HEK293T (cell line): ENCODE measurements at regions not wholly inside any gene's neighbourhood (a gene's known extent, or its start where the extent isn't known, plus 50 kb on each side); places are given as distances from the start of the nearest gene placed in this dataset.

Experiments used
- ARNT ChIP-seq: fragments of 450-650 bp; IDR thresholded peaks from 2 replicates; pipeline ENCODE4 v1.6.1; 2017; ENCODE audit warnings: mild to moderate bottlenecking
- BHLHE40 ChIP-seq: fragments of 450-650 bp; IDR thresholded peaks from 2 replicates; pipeline ENCODE4 v1.6.1; 2016; ENCODE audit warnings: mild to moderate bottlenecking, moderate library complexity, borderline replicate concordance
- ELF4 ChIP-seq: fragments of 450-650 bp; IDR thresholded peaks from 2 replicates; pipeline ENCODE4 v1.6.1; 2017; ENCODE audit warnings: antibody characterized with exemption
- FOXA1 ChIP-seq: fragments of 450-650 bp; IDR thresholded peaks from 2 replicates; pipeline ENCODE4 v1.6.1; 2016; ENCODE audit warnings: mild to moderate bottlenecking
- FOXK2 ChIP-seq: fragments of 450-650 bp; IDR thresholded peaks from 2 replicates; pipeline ENCODE4 v1.6.1; 2016; ENCODE audit warnings: mild to moderate bottlenecking
- FOXM1 ChIP-seq: fragments of 450-650 bp; IDR thresholded peaks from 2 replicates; pipeline ENCODE4 v1.6.1; 2017; ENCODE audit warnings: mild to moderate bottlenecking, borderline replicate concordance
- HDGF ChIP-seq: fragments of 450-650 bp; IDR thresholded peaks from 2 replicates; pipeline ENCODE4 v1.6.1; 2017; ENCODE audit warnings: antibody characterized with exemption, borderline replicate concordance
- L3MBTL2 ChIP-seq: fragments of 450-650 bp; conservative IDR thresholded peaks from 2 replicates; pipeline ENCODE4 v1.6.1; 2016; ENCODE audit warnings: mild to moderate bottlenecking
- NFRKB ChIP-seq: fragments of 450-650 bp; IDR thresholded peaks from 2 replicates; pipeline ENCODE4 v1.6.1; 2016; ENCODE audit warnings: mild to moderate bottlenecking, moderate library complexity
- SP1 ChIP-seq: fragments of 450-650 bp; IDR thresholded peaks from 2 replicates; pipeline ENCODE4 v1.6.1; 2017
- SUZ12 ChIP-seq: fragments of 450-650 bp; IDR thresholded peaks from 2 replicates; pipeline ENCODE4 v1.6.1; 2016; ENCODE audit warnings: mild to moderate bottlenecking
- TARDBP ChIP-seq: fragments of 450-650 bp; IDR thresholded peaks from 2 replicates; pipeline ENCODE4 v1.6.1; 2016
- ZNF384 ChIP-seq: fragments of 450-650 bp; IDR thresholded peaks from 2 replicates; pipeline ENCODE4 v1.6.1; 2016
- TF ChIP-seq, protein P1 (sequence below): fragments of 450-650 bp; IDR thresholded peaks from 2 replicates; pipeline ENCODE4 v1.6.1; 2016

DNA sequence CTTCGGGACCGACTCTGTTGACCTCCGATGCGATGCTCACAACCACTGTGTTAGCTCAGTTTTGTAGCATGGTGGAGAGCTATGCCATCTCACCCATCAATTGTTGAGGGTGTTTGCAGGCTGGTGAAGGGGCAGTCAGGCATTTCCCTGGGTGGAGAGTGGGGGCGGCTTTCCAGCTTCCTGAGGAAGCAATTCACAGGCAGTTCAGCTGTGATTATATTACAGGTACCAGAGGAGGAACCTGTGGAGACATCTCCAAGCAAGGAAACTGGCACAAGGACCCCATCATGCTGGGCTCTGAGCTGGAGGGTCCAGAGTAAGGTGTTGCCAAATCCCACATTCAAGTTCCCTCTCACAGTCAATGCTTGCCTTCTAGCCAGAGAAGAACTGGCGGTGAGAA is 166.0 kb upstream of the ZNF536 start:
- TF ChIP-seq SP1 (no peak), ZNF384 (no peak), NFRKB (no peak), HDGF (no peak), BHLHE40 (no peak), L3MBTL2 (no peak), FOXM1 (no peak), ELF4 (no peak), SUZ12 (no peak), ARNT (no peak), FOXA1 (no peak), FOXK2 (no peak), TARDBP (no peak)
- TF ChIP-seq, protein P1, sequence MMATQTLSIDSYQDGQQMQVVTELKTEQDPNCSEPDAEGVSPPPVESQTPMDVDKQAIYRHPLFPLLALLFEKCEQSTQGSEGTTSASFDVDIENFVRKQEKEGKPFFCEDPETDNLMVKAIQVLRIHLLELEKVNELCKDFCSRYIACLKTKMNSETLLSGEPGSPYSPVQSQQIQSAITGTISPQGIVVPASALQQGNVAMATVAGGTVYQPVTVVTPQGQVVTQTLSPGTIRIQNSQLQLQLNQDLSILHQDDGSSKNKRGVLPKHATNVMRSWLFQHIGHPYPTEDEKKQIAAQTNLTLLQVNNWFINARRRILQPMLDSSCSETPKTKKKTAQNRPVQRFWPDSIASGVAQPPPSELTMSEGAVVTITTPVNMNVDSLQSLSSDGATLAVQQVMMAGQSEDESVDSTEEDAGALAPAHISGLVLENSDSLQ = no peak
